Endothelial cell of umbilical vein (primary cell): ENCODE measurements at regions not wholly inside any gene's neighbourhood (a gene's known extent, or its start where the extent isn't known, plus 50 kb on each side); places are given as distances from the start of the nearest gene placed in this dataset.

Experiments used
- BruUV-seq: library from RNA; stranded (reverse); fragments of 400-500 nt; replicated peaks from 2 replicates; lab custom pipeline; 2021; lab: Mats Ljungman, UMichigan
- CTCF ChIA-PET: fragments of 300-600, 350-600 bp; sonication (Branson Sonifier 250); formaldehyde crosslinking; loops from one replicate; lab custom pipeline; 2021; ENCODE audit warnings: antibody characterized with exemption, inconsistent platforms; lab: Charles Lee
- POLR2A ChIA-PET: fragments of 300-600, 350-600 bp; sonication (Branson Sonifier 250); formaldehyde crosslinking; loops from one replicate; lab custom pipeline; 2021; ENCODE audit warnings: antibody characterized with exemption, inconsistent platforms; lab: Charles Lee
- DNase-seq: peaks from one replicate; pipeline ENCODE4 v3.0.0-alpha.2; 2011; ENCODE audit warnings: low read depth, low spot score
- FAIRE-seq: peaks from 2 replicates; lab custom pipeline; 2011; peaks lifted over from hg19 to GRCh38; lab: Jason Lieb, UNC
- H2AFZ ChIP-seq: 2 replicates; pipeline ENCODE4 v1.6.0; 2012; ENCODE audit warnings: low read depth, low read length, control low read depth, inconsistent platforms
- H3K27ac ChIP-seq: 2 replicates; pipeline ENCODE4 v1.5.1; 2011; ENCODE audit warnings: low read depth, mild to moderate bottlenecking, control low read depth, low read length, moderate library complexity; ENCODE audit not compliant: insufficient read depth
- H3K27me3 ChIP-seq, 2 experiments: 2 replicates each; pipeline versions ENCODE4 v1.6.0 to v1.6.1; 2011; ENCODE audit warnings: low read length in 2 of 2, mixed read lengths in 1 of 2; ENCODE audit not compliant: control insufficient read depth in 2 of 2, insufficient read depth in 2 of 2
- H3K36me3 ChIP-seq, 2 experiments: 2 replicates in 1 of 2; 3 replicates in 1 of 2; pipeline ENCODE4 v1.5.1; 2011; ENCODE audit warnings: low read length in 2 of 2, mild to moderate bottlenecking in 1 of 2, moderate library complexity in 1 of 2; ENCODE audit not compliant: control insufficient read depth in 2 of 2, insufficient read depth in 2 of 2; ENCODE audit errors: extremely low read depth in 1 of 2
- H3K4me1 ChIP-seq: 3 replicates; pipeline ENCODE4 v1.5.1; 2011; ENCODE audit warnings: mild to moderate bottlenecking, low read length; ENCODE audit not compliant: control insufficient read depth, insufficient read depth; ENCODE audit errors: extremely low read depth
- H3K4me2 ChIP-seq: 2 replicates; pipeline ENCODE4 v1.6.1; 2011; ENCODE audit warnings: low read length, control low read depth, mixed read lengths; ENCODE audit not compliant: insufficient read depth
- H3K4me3 ChIP-seq, 3 experiments: fragments of 200-600 bp in 1 of 3; sonication (generic), shearing (Covaris generic) in 1 of 3; replicated peaks in 1 of 3; 2 replicates each; pipeline ENCODE4 v1.5.1; 2011 to 2016; ENCODE audit warnings: control low read depth in 3 of 3, low read length in 3 of 3, mild to moderate bottlenecking in 2 of 3, inconsistent platforms in 1 of 3, low read depth in 1 of 3, moderate library complexity in 1 of 3; ENCODE audit not compliant: insufficient read depth in 1 of 3
- H3K79me2 ChIP-seq: 2 replicates; pipeline ENCODE4 v1.6.0; 2012; ENCODE audit warnings: low read length, inconsistent platforms; ENCODE audit not compliant: control insufficient read depth, insufficient read depth
- H3K9ac ChIP-seq: replicated peaks from 2 replicates; pipeline ENCODE3; 2011; ENCODE audit warnings: low read length, control low read depth; ENCODE audit not compliant: insufficient read depth; ENCODE audit errors: extremely low read depth
- H3K9me1 ChIP-seq: replicated peaks from 3 replicates; pipeline ENCODE4 v1.6.0; 2011; ENCODE audit warnings: mild to moderate bottlenecking, low read length; ENCODE audit not compliant: control insufficient read depth, insufficient read depth; ENCODE audit errors: extremely low read depth
- H3K9me3 ChIP-seq: replicated peaks from 2 replicates; pipeline ENCODE4 v1.5.1; 2012; ENCODE audit warnings: low read length, inconsistent platforms; ENCODE audit not compliant: control insufficient read depth, insufficient read depth
- H4K20me1 ChIP-seq: replicated peaks from 2 replicates; pipeline ENCODE3; 2011; ENCODE audit warnings: mild to moderate bottlenecking, low read length; ENCODE audit not compliant: control insufficient read depth, insufficient read depth; ENCODE audit errors: extremely low read depth
- EZH2 ChIP-seq: IDR thresholded peaks from 2 replicates; pipeline ENCODE4 v1.6.1; 2012; ENCODE audit warnings: borderline replicate concordance, low read depth, mild to moderate bottlenecking, moderate library complexity, low read length, inconsistent platforms; ENCODE audit not compliant: severe bottlenecking
- FOS ChIP-seq: IDR thresholded peaks from 2 replicates; pipeline ENCODE4 v1.6.1; 2011; ENCODE audit warnings: mild to moderate bottlenecking, low read length, moderate library complexity, borderline replicate concordance; ENCODE audit not compliant: insufficient read depth
- GATA2 ChIP-seq: IDR thresholded peaks from 2 replicates; pipeline ENCODE4 v1.7.0; 2011; ENCODE audit warnings: low read depth, mild to moderate bottlenecking, moderate library complexity, mixed read lengths, low read length; ENCODE audit not compliant: insufficient read length, insufficient read depth
- JUN ChIP-seq: IDR thresholded peaks from 2 replicates; pipeline ENCODE4 v1.6.1; 2011; ENCODE audit warnings: borderline replicate concordance, low read depth; ENCODE audit not compliant: insufficient read length, insufficient read depth
- MYC ChIP-seq: IDR thresholded peaks from one replicate; pipeline ENCODE4 v1.6.1; 2011; ENCODE audit warnings: mild to moderate bottlenecking, low read depth, low read length
- POLR2A ChIP-seq: IDR thresholded peaks from 2 replicates; pipeline ENCODE4 v1.6.1; 2012; ENCODE audit warnings: low read depth, mild to moderate bottlenecking, control low read depth, low read length
- POLR2AphosphoS5 ChIP-seq: IDR thresholded peaks from 2 replicates; pipeline ENCODE4 v1.6.1; 2012; ENCODE audit warnings: low read depth, mild to moderate bottlenecking, control low read depth, low read length, moderate library complexity; ENCODE audit not compliant: insufficient read depth
- dilution Hi-C: fragments of 300-500 bp; cut with MboI; formaldehyde crosslinking; loops from one replicate; pipeline ENCODE4 v1.15.0; 2019; ENCODE audit warnings: low sequenced_read_pairs; ENCODE audit not compliant: extremely low pct_ligation_motif_present
- intact Hi-C: fragments of 100-400 bp; cut with micrococcal nuclease; formaldehyde crosslinking; loops from one replicate; pipeline ENCODE4 v1.10.0; 2022
- TF ChIP-seq, protein P1 (sequence below), 2 donors: IDR thresholded peaks; 1 replicate in 1 of 2; 2 replicates in 1 of 2; pipeline ENCODE4 v1.5.1; 2011; ENCODE audit warnings: low read length in 2 of 2, mild to moderate bottlenecking in 2 of 2, moderate library complexity in 2 of 2, control low read depth in 1 of 2, inconsistent platforms in 1 of 2, low read depth in 1 of 2; ENCODE audit not compliant: insufficient read depth in 1 of 2; ENCODE audit errors: extremely low read depth in 1 of 2
- TF ChIP-seq, protein P2 (sequence below): IDR thresholded peaks from 2 replicates; pipeline ENCODE4 v1.6.1; 2011; ENCODE audit not compliant: insufficient read depth, insufficient read length

DNA sequence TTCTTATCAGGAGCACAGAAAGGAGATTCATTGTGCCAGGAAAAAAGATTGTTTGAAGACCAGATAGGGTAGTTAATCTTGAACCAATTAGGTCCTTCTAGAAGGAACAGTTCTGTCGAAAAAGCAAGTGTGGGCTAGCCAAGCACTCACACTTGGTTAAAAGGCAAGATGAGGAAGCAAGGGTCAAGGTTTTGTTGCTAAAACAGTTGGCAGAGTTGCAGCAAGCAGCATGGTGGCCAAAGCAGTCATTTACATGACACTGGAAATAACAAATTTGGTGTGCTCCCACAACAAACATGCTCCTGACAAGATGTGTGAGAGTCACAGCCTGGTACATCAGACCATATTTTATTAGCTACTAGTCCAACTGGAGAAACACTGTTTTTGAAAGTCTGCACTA is 228.0 kb upstream of the CFAP20DC start:
- Histone ChIP-seq H3K4me3 (no peak overlapping the region), H3K4me2 (no peak overlapping the region), H3K4me1 (no peaks in the 10 kb centered on the region), H2AFZ (no peak overlapping the region), H3K27ac (no peak overlapping the region), H3K36me3 (no peaks in the 10 kb centered on the region), H3K9me1 (no peaks in the 10 kb centered on the region), H3K9ac (no peak overlapping the region), H3K9me3 (no peaks in the 10 kb centered on the region), H3K27me3 (no peaks in the 10 kb centered on the region), H3K79me2 (no peaks in the 10 kb centered on the region), H4K20me1 (no peaks in the 10 kb centered on the region)
- BruUV-seq: no TSS peak
- no peak for TF ChIP-seq GATA2
- no peak for TF ChIP-seq EZH2
- no peak for TF ChIP-seq POLR2A
- no peak for TF ChIP-seq FOS
- TF ChIP-seq, protein P1, sequence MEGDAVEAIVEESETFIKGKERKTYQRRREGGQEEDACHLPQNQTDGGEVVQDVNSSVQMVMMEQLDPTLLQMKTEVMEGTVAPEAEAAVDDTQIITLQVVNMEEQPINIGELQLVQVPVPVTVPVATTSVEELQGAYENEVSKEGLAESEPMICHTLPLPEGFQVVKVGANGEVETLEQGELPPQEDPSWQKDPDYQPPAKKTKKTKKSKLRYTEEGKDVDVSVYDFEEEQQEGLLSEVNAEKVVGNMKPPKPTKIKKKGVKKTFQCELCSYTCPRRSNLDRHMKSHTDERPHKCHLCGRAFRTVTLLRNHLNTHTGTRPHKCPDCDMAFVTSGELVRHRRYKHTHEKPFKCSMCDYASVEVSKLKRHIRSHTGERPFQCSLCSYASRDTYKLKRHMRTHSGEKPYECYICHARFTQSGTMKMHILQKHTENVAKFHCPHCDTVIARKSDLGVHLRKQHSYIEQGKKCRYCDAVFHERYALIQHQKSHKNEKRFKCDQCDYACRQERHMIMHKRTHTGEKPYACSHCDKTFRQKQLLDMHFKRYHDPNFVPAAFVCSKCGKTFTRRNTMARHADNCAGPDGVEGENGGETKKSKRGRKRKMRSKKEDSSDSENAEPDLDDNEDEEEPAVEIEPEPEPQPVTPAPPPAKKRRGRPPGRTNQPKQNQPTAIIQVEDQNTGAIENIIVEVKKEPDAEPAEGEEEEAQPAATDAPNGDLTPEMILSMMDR (IDR thresholded peaks at IDR 0.05; ENCODE audit: extremely low read depth in 1 of 2, insufficient read depth in 1 of 2, low read depth in 1 of 2, low read length in 2 of 2): no peak
- no peak for TF ChIP-seq POLR2AphosphoS5
- TF ChIP-seq JUN: no peak
- no peak for TF ChIP-seq MYC
- TF ChIP-seq, protein P2, sequence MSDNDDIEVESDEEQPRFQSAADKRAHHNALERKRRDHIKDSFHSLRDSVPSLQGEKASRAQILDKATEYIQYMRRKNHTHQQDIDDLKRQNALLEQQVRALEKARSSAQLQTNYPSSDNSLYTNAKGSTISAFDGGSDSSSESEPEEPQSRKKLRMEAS: no peak
- DNase-seq (no peak), FAIRE-seq (no peak)
- intact Hi-C loops: no loop called here
- CTCF ChIA-PET: no interaction called here
- POLR2A ChIA-PET: no interaction called here
- dilution Hi-C loops: no loop called here
